HEK293T (cell line): ENCODE measurements at regions not wholly inside any gene's neighbourhood (a gene's known extent, or its start where the extent isn't known, plus 50 kb on each side); places are given as distances from the start of the nearest gene placed in this dataset.

Experiments
- BHLHE40 ChIP-seq: fragments of 450-650 bp; IDR thresholded peaks from 2 replicates; pipeline ENCODE4 v1.6.1; 2016; ENCODE audit warnings: mild to moderate bottlenecking, moderate library complexity, borderline replicate concordance
- ELF4 ChIP-seq: fragments of 450-650 bp; IDR thresholded peaks from 2 replicates; pipeline ENCODE4 v1.6.1; 2017; ENCODE audit warnings: antibody characterized with exemption
- FOXA1 ChIP-seq: fragments of 450-650 bp; IDR thresholded peaks from 2 replicates; pipeline ENCODE4 v1.6.1; 2016; ENCODE audit warnings: mild to moderate bottlenecking
- FOXK2 ChIP-seq: fragments of 450-650 bp; IDR thresholded peaks from 2 replicates; pipeline ENCODE4 v1.6.1; 2016; ENCODE audit warnings: mild to moderate bottlenecking
- HDGF ChIP-seq: fragments of 450-650 bp; IDR thresholded peaks from 2 replicates; pipeline ENCODE4 v1.6.1; 2017; ENCODE audit warnings: antibody characterized with exemption, borderline replicate concordance
- LEF1 ChIP-seq: fragments of 450-650 bp; IDR thresholded peaks from 2 replicates; pipeline ENCODE4 v1.6.1; 2017; ENCODE audit warnings: mild to moderate bottlenecking, borderline replicate concordance
- NFRKB ChIP-seq: fragments of 450-650 bp; IDR thresholded peaks from 2 replicates; pipeline ENCODE4 v1.6.1; 2016; ENCODE audit warnings: mild to moderate bottlenecking, moderate library complexity
- SP1 ChIP-seq: fragments of 450-650 bp; IDR thresholded peaks from 2 replicates; pipeline ENCODE4 v1.6.1; 2017
- TF ChIP-seq, protein P1 (sequence below): fragments of 450-650 bp; IDR thresholded peaks from 2 replicates; pipeline ENCODE4 v1.6.1; 2016

DNA sequence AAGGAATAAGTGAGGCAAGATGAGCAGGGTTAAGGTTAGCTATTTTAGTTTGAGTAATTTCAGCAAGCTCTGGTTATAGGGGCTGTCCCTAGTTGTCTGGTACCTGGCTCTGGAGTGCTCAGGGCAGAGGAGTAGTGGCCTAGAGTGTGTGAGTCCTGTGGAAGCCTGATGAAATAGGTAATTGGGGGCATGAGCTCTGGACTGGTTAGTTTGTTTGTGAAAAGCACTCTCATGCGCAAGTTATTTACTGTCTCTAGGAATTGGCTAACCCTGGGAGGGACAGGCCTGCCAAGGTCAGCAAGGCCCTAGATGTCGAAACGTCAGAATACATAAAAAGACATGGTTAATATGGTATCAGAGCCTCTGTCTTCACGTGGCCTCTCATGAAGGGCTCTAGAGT lies 900.1 kb downstream of the PCDH17 start:
- TF ChIP-seq BHLHE40 = no peak
- no peak for TF ChIP-seq NFRKB
- TF ChIP-seq LEF1 = no peak
- TF ChIP-seq ELF4 = no peak
- no peak for TF ChIP-seq FOXK2
- TF ChIP-seq SP1 = no peak
- TF ChIP-seq, protein P1, sequence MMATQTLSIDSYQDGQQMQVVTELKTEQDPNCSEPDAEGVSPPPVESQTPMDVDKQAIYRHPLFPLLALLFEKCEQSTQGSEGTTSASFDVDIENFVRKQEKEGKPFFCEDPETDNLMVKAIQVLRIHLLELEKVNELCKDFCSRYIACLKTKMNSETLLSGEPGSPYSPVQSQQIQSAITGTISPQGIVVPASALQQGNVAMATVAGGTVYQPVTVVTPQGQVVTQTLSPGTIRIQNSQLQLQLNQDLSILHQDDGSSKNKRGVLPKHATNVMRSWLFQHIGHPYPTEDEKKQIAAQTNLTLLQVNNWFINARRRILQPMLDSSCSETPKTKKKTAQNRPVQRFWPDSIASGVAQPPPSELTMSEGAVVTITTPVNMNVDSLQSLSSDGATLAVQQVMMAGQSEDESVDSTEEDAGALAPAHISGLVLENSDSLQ = no peak
- no peak for TF ChIP-seq FOXA1
- TF ChIP-seq HDGF = no peak
